ENCODE measurements at regions not wholly inside any gene's neighbourhood (a gene's known extent, or its start where the extent isn't known, plus 50 kb on each side); places are given as distances from the start of the nearest gene placed in this dataset.

GRCh38 chr2:196383799-196384198 is 212.4 kb upstream of the STK17B start:
- no peak for TF ChIP-seq CTCF (IDR thresholded peaks at IDR 0.05; ENCODE audit: low read depth, low read length, missing control alignments)
- no peak overlapping the region for H3K4me3 ChIP-seq (replicated peaks; ENCODE audit: low read depth, low read length)
- no peak for DNase-seq (ENCODE audit: extremely low read depth, low read depth)

- no peak for DNase-seq (ENCODE audit: extremely low read depth, low read depth)
- TF ChIP-seq CTCF (IDR thresholded peaks at IDR 0.05; ENCODE audit: low read depth, low read length, missing control alignments): no peak
- no peak overlapping the region for H3K4me3 ChIP-seq (replicated peaks; ENCODE audit: low read depth, low read length)
Observed at GRCh38 chr2:196384729-196385128, 213.4 kb upstream of the STK17B start.

GRCh38 chr2:196389670-196390069 is 218.3 kb upstream of the STK17B start:
- H3K4me3 ChIP-seq (replicated peaks; ENCODE audit: low read depth, low read length): no peak overlapping the region
- TF ChIP-seq CTCF (IDR thresholded peaks at IDR 0.05; ENCODE audit: low read depth, low read length, missing control alignments): no peak
- no peak for DNase-seq (ENCODE audit: extremely low read depth, low read depth)

GRCh38 chr2:196390243-196391148 is 219.1 kb upstream of the STK17B start:
- DNase-seq (ENCODE audit: extremely low read depth, low read depth): no peak
- no peak for TF ChIP-seq CTCF (IDR thresholded peaks at IDR 0.05; ENCODE audit: low read depth, low read length, missing control alignments)
- H3K4me3 ChIP-seq (replicated peaks; ENCODE audit: low read depth, low read length): no peak overlapping the region

GRCh38 chr2:196391149-196391479 is 219.7 kb upstream of the STK17B start:
- H3K4me3 ChIP-seq (replicated peaks; ENCODE audit: low read depth, low read length): no peak overlapping the region
- no peak for TF ChIP-seq CTCF (IDR thresholded peaks at IDR 0.05; ENCODE audit: low read depth, low read length, missing control alignments)
- no peak for DNase-seq (ENCODE audit: extremely low read depth, low read depth)

GRCh38 chr2:196399096-196399495 is 227.7 kb upstream of the STK17B start:
- DNase-seq (ENCODE audit: extremely low read depth, low read depth): no peak
- no peak overlapping the region for H3K4me3 ChIP-seq (replicated peaks; ENCODE audit: low read depth, low read length)
- TF ChIP-seq CTCF (IDR thresholded peaks at IDR 0.05; ENCODE audit: low read depth, low read length, missing control alignments): no peak

Measured in HFF-Myc (cell line).